PFSK-1 (cell line): ENCODE measurements at regions not wholly inside any gene's neighbourhood (a gene's known extent, or its start where the extent isn't known, plus 50 kb on each side); places are given as distances from the start of the nearest gene placed in this dataset.

ENCODE experiments used
- FOXP2 ChIP-seq: optimal IDR thresholded peaks from 2 replicates; pipeline ENCODE3; 2011; ENCODE audit warnings: borderline replicate concordance, control low read depth, inconsistent platforms; ENCODE audit not compliant: insufficient read depth; ENCODE audit errors: extremely low read length, extremely low read depth
- POLR2AphosphoS5 ChIP-seq: IDR thresholded peaks from 2 replicates; pipeline ENCODE4 v1.6.1; 2012; ENCODE audit warnings: low read depth, mild to moderate bottlenecking, control low read depth, low read length, moderate library complexity
- REST ChIP-seq, 2 experiments: IDR thresholded peaks; 2 replicates each; pipeline versions ENCODE4 v1.6.1 to v1.8.0; 2011 to 2012; ENCODE audit warnings: low read depth in 2 of 2, low read length in 2 of 2, control low read depth in 1 of 2, inconsistent platforms in 1 of 2, mild to moderate bottlenecking in 1 of 2, moderate library complexity in 1 of 2; ENCODE audit not compliant: insufficient read depth in 1 of 2
- SIN3A ChIP-seq: IDR thresholded peaks from 2 replicates; pipeline ENCODE4 v1.6.1; 2012; ENCODE audit warnings: mild to moderate bottlenecking, low read length, moderate library complexity, borderline replicate concordance; ENCODE audit not compliant: insufficient read depth
- TAF1 ChIP-seq: IDR thresholded peaks from 2 replicates; pipeline ENCODE4 v1.6.1; 2012; ENCODE audit warnings: low read length, control low read depth, borderline replicate concordance; ENCODE audit not compliant: insufficient read depth

- TF ChIP-seq FOXP2: no peak
- no peak for TF ChIP-seq TAF1
- TF ChIP-seq POLR2AphosphoS5: no peak
- no peak for TF ChIP-seq SIN3A
- no peak for TF ChIP-seq REST (IDR thresholded peaks at IDR 0.05; ENCODE audit: insufficient read depth in 1 of 2, low read depth in 2 of 2, low read length in 2 of 2)
These were observed 257.6 kb upstream of the SHH start for GRCh38 chr7:156069891-156070290.

- TF ChIP-seq POLR2AphosphoS5 (no peak), TAF1 (no peak), REST (IDR thresholded peaks at IDR 0.05; ENCODE audit: insufficient read depth in 1 of 2, low read depth in 2 of 2, low read length in 2 of 2) (no peak), SIN3A (no peak), FOXP2 (no peak)
These were observed 254.9 kb upstream of the SHH start for GRCh38 chr7:156067156-156067555.

- TF ChIP-seq SIN3A (no peak), TAF1 (no peak), POLR2AphosphoS5 (no peak), FOXP2 (no peak), REST (IDR thresholded peaks at IDR 0.05; ENCODE audit: insufficient read depth in 1 of 2, low read depth in 2 of 2, low read length in 2 of 2) (no peak)
These were observed 253.1 kb upstream of the SHH start for GRCh38 chr7:156065400-156065799.

- TF ChIP-seq REST (IDR thresholded peaks at IDR 0.05; ENCODE audit: insufficient read depth in 1 of 2, low read depth in 2 of 2, low read length in 2 of 2) (no peak), FOXP2 (no peak), SIN3A (no peak), POLR2AphosphoS5 (no peak), TAF1 (no peak)
These were observed 252.7 kb upstream of the SHH start for GRCh38 chr7:156064971-156065386.

- TF ChIP-seq FOXP2 (no peak), SIN3A (no peak), REST (IDR thresholded peaks at IDR 0.05; ENCODE audit: insufficient read depth in 1 of 2, low read depth in 2 of 2, low read length in 2 of 2) (no peak)
These were observed 251.1 kb upstream of the SHH start for GRCh38 chr7:156063241-156063810.
